IMR-90 (cell line): ENCODE measurements at regions not wholly inside any gene's neighbourhood (a gene's known extent, or its start where the extent isn't known, plus 50 kb on each side); places are given as distances from the start of the nearest gene placed in this dataset.

Experiments
- ATAC-seq: fragments of 200-7000 bp; cut with Tn5 transposase; 2 replicates; pipeline ENCODE4 v1.9.1; 2020; ENCODE audit warnings: low read depth, mild to moderate bottlenecking, moderate library complexity
- BruUV-seq: library from RNA; stranded (reverse); fragments of 400-500 nt; replicated peaks from 2 replicates; lab custom pipeline; 2021; lab: Mats Ljungman, UMichigan
- CTCF ChIA-PET: fragments of 300-600 bp; formaldehyde crosslinking; extraction: SDS; loops from one replicate; lab custom pipeline; 2021; ENCODE audit warnings: antibody characterized with exemption; lab: Yijun Ruan, JAX
- POLR2A ChIA-PET: fragments of 300-600 bp; sonication (Branson Sonifier 250); formaldehyde crosslinking; loops from one replicate; lab custom pipeline; 2022; ENCODE audit warnings: antibody characterized with exemption; ENCODE audit not compliant: unreplicated experiment; lab: Charles Lee
- DNase-seq: peaks from one replicate; pipeline ENCODE4 v3.0.0; 2013
- H2AFZ ChIP-seq: replicated peaks from 2 replicates; pipeline ENCODE3; 2013; ENCODE audit warnings: low read length, mild to moderate bottlenecking; ENCODE audit not compliant: poor library complexity
- H2AK5ac ChIP-seq: 2 replicates; pipeline ENCODE4 v1.6.1; 2013; ENCODE audit warnings: low read depth, low read length, inconsistent platforms
- H2AK9ac ChIP-seq: replicated peaks from 2 replicates; pipeline ENCODE3; 2013; ENCODE audit warnings: mild to moderate bottlenecking, low read depth, low read length, moderate library complexity; ENCODE audit not compliant: poor library complexity
- H2BK120ac ChIP-seq: 2 replicates; pipeline ENCODE4 v1.6.1; 2013; ENCODE audit warnings: low read depth, low read length, inconsistent platforms
- H2BK15ac ChIP-seq: 3 replicates; pipeline ENCODE4 v1.6.1; 2013; ENCODE audit warnings: low read depth, low read length, inconsistent platforms
- H2BK20ac ChIP-seq: 2 replicates; pipeline ENCODE4 v1.6.1; 2013; ENCODE audit warnings: low read depth, mild to moderate bottlenecking, inconsistent platforms, low read length, moderate library complexity
- H2BK5ac ChIP-seq: 2 replicates; pipeline ENCODE4 v1.6.1; 2013; ENCODE audit warnings: mild to moderate bottlenecking, low read depth, low read length, inconsistent platforms; ENCODE audit not compliant: poor library complexity, severe bottlenecking
- H3K14ac ChIP-seq: replicated peaks from 2 replicates; pipeline ENCODE4 v1.6.1; 2013; ENCODE audit warnings: low read depth, low read length, inconsistent platforms
- H3K18ac ChIP-seq: 2 replicates; pipeline ENCODE4 v1.6.1; 2013; ENCODE audit warnings: low read depth, low read length, control low read depth
- H3K23ac ChIP-seq: 2 replicates; pipeline ENCODE4 v1.6.1; 2013; ENCODE audit warnings: low read depth, low read length, inconsistent platforms
- H3K27ac ChIP-seq: 2 replicates; pipeline ENCODE4 v1.5.1; 2013; ENCODE audit warnings: mild to moderate bottlenecking, control low read depth, low read length; ENCODE audit not compliant: insufficient read depth
- H3K27me3 ChIP-seq: 2 replicates; pipeline ENCODE4 v1.6.1; 2013; ENCODE audit warnings: low read length; ENCODE audit not compliant: control insufficient read depth, insufficient read depth
- H3K36me3 ChIP-seq: 2 replicates; pipeline ENCODE4 v1.6.1; 2013; ENCODE audit warnings: low read length, mixed read lengths; ENCODE audit not compliant: control insufficient read depth, insufficient read depth
- H3K4ac ChIP-seq: 2 replicates; pipeline ENCODE4 v1.6.1; 2013; ENCODE audit warnings: low read depth, low read length, inconsistent platforms
- H3K4me1 ChIP-seq: 2 replicates; pipeline ENCODE4 v1.6.1; 2013; ENCODE audit warnings: low read length, mixed read lengths; ENCODE audit not compliant: control insufficient read depth, insufficient read depth
- H3K4me2 ChIP-seq: 2 replicates; pipeline ENCODE4 v1.6.1; 2013; ENCODE audit warnings: low read depth, mild to moderate bottlenecking, control low read depth, low read length, moderate library complexity
- H3K4me3 ChIP-seq: 2 replicates; pipeline ENCODE4 v1.5.1; 2013; ENCODE audit warnings: low read depth, mild to moderate bottlenecking, control low read depth, low read length, moderate library complexity; ENCODE audit not compliant: insufficient read depth
- H3K56ac ChIP-seq: 2 replicates; pipeline ENCODE4 v1.6.1; 2013; ENCODE audit warnings: low read length, inconsistent platforms; ENCODE audit not compliant: insufficient read depth; ENCODE audit errors: extremely low read depth
- H3K79me1 ChIP-seq, 2 experiments: 2 replicates each; pipeline ENCODE4 v1.6.1; 2013; ENCODE audit warnings: low read length in 2 of 2, inconsistent platforms in 1 of 2, low read depth in 1 of 2
- H3K9ac ChIP-seq: 2 replicates; pipeline ENCODE4 v1.6.1; 2013; ENCODE audit warnings: low read depth, low read length, control low read depth
- H3K9me1 ChIP-seq: 2 replicates; pipeline ENCODE4 v1.6.1; 2013; ENCODE audit warnings: low read length, inconsistent platforms; ENCODE audit not compliant: insufficient read depth
- H3K9me3 ChIP-seq: 2 replicates; pipeline ENCODE4 v1.6.1; 2013; ENCODE audit warnings: low read length; ENCODE audit not compliant: control insufficient read depth, insufficient read depth
- H4K20me1 ChIP-seq: 2 replicates; pipeline ENCODE4 v1.6.1; 2013; ENCODE audit warnings: low read length, inconsistent platforms; ENCODE audit not compliant: insufficient read depth
- H4K5ac ChIP-seq: 2 replicates; pipeline ENCODE4 v1.6.1; 2013; ENCODE audit warnings: mild to moderate bottlenecking, low read depth, low read length, control low read depth
- H4K8ac ChIP-seq, 2 experiments: 2 replicates each; pipeline ENCODE4 v1.6.1; 2013; ENCODE audit warnings: low read depth in 2 of 2, low read length in 2 of 2, control low read depth in 1 of 2, inconsistent platforms in 1 of 2
- H4K91ac ChIP-seq: 2 replicates; pipeline ENCODE4 v1.6.1; 2013; ENCODE audit warnings: low read depth, low read length, inconsistent platforms; ENCODE audit not compliant: insufficient read depth
- MXI1 ChIP-seq: IDR thresholded peaks from 2 replicates; pipeline ENCODE4 v1.6.1; 2012; ENCODE audit warnings: low read depth, mild to moderate bottlenecking, low read length, moderate library complexity, borderline replicate concordance
- RAD21 ChIP-seq: IDR thresholded peaks from 2 replicates; pipeline ENCODE4 v1.6.1; 2012; ENCODE audit warnings: low read length, improper control_type of control experiment
- WGBS, 2 experiments: methylation state at CpG; one replicate each; pipeline versions ENCODE4 v1.1.5 to v1.1.7; 2013; ENCODE audit warnings: missing lambda C conversion rate in 2 of 2; ENCODE audit not compliant: insufficient read length in 1 of 2; ENCODE audit errors: extremely low coverage in 2 of 2; 5-methylcytosine and 5-hydroxymethylcytosine counted together
- dilution Hi-C: fragments of 300-500 bp; cut with HindIII; formaldehyde crosslinking; loops from one replicate; pipeline ENCODE4 v1.14.3; 2018; ENCODE audit warnings: low sequenced_read_pairs; ENCODE audit not compliant: unreplicated experiment
- in situ Hi-C: fragments of 300-500 bp; cut with MboI; formaldehyde crosslinking; loops from 3 replicates; pipeline ENCODE4 v1.14.3; 2019; ENCODE audit warnings: low sequenced_read_pairs, inconsistent platforms, mixed read lengths
- intact Hi-C: fragments of 100-400 bp; cut with micrococcal nuclease; formaldehyde crosslinking; loops from 2 replicates; pipeline ENCODE4 v1.10.0; 2022

- 60% methylated on average over 1 of the region's 4 CpGs; no CpG with 5 or more reads in 1 of the 2 experiments for WGBS, 2 experiments
- POLR2A ChIA-PET = no interaction called here
Observed at GRCh38 chr13:40103864-40104263, 448.4 kb downstream of the COG6 start.

More at GRCh38 chr13:40103864-40104263, 448.4 kb downstream of the COG6 start:
- no peak overlapping the region for H3K18ac ChIP-seq
- no peaks in the 10 kb centered on the region for H3K79me1 ChIP-seq
- no peak overlapping the region for H3K4me2 ChIP-seq
- no peak overlapping the region for H4K5ac ChIP-seq
- H3K56ac ChIP-seq = no peak overlapping the region
- H4K20me1 ChIP-seq = no peaks in the 10 kb centered on the region
- no peak overlapping the region for H2AFZ ChIP-seq
- no peak overlapping the region for H3K14ac ChIP-seq
- H2BK120ac ChIP-seq = no peak overlapping the region
- no peak overlapping the region for H4K8ac ChIP-seq
- H3K4me1 ChIP-seq = no peaks in the 10 kb centered on the region
- in situ Hi-C loops = no loop called here
- H3K36me3 ChIP-seq = no peaks in the 10 kb centered on the region
- intact Hi-C loops = no loop called here
- ATAC-seq (no peak), DNase-seq (no peak)
- no peak overlapping the region for H2AK9ac ChIP-seq
- H3K27ac ChIP-seq = no peak overlapping the region
- no peak overlapping the region for H3K9ac ChIP-seq
- no peak overlapping the region for H2BK15ac ChIP-seq
- no peak overlapping the region for H3K4ac ChIP-seq
- H2BK20ac ChIP-seq = no peak overlapping the region
- H2AK5ac ChIP-seq = no peak overlapping the region
- no peak overlapping the region for H4K91ac ChIP-seq
- TF ChIP-seq MXI1 = no peak
- TF ChIP-seq RAD21 = no peak
- no peaks in the 10 kb centered on the region; the same call in 1 of the 2 replicates for H3K9me3 ChIP-seq
- BruUV-seq = no TSS peak
- H2BK5ac ChIP-seq = no peak overlapping the region
- dilution Hi-C loops = no loop called here
- CTCF ChIA-PET = interaction anchor here (0.6 kb wide), 1 partner anchor 29 kb away, joined by 3 read pairs; no protein-coding TSS in a partner anchor
- no peaks in the 10 kb centered on the region for H3K27me3 ChIP-seq
- no peaks in the 10 kb centered on the region for H3K9me1 ChIP-seq
- H3K23ac ChIP-seq = no peak overlapping the region
- H3K4me3 ChIP-seq = no peak overlapping the region
